ENCODE measurements at regions not wholly inside any gene's neighbourhood (a gene's known extent, or its start where the extent isn't known, plus 50 kb on each side); places are given as distances from the start of the nearest gene placed in this dataset.

DNA sequence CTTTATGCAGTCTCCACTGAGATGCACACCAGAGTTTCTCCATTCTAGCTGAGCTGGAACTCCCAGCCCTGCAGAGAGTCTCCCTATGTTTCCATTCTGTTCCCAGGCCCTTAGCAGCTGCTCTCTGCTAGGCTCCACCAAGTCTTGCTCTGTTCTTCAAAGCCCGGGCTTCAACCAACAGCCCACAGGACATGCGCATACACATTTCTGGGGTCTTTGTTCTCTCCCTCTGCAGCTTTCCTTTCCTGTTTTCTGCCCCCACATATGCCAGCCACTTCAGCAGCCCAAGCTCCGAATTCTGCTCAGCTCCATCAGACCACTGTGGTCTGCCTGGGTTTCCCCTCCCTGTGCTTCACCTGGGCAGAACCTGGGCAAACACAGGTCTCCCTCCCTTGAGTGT, 205.9 kb downstream of the CBLN1 start:
- H3K4me1 ChIP-seq = no peaks in the 10 kb centered on the region
- H3K27me3 ChIP-seq = no peaks in the 10 kb centered on the region
- TF ChIP-seq, protein P1, sequence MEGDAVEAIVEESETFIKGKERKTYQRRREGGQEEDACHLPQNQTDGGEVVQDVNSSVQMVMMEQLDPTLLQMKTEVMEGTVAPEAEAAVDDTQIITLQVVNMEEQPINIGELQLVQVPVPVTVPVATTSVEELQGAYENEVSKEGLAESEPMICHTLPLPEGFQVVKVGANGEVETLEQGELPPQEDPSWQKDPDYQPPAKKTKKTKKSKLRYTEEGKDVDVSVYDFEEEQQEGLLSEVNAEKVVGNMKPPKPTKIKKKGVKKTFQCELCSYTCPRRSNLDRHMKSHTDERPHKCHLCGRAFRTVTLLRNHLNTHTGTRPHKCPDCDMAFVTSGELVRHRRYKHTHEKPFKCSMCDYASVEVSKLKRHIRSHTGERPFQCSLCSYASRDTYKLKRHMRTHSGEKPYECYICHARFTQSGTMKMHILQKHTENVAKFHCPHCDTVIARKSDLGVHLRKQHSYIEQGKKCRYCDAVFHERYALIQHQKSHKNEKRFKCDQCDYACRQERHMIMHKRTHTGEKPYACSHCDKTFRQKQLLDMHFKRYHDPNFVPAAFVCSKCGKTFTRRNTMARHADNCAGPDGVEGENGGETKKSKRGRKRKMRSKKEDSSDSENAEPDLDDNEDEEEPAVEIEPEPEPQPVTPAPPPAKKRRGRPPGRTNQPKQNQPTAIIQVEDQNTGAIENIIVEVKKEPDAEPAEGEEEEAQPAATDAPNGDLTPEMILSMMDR (IDR thresholded peaks at IDR 0.05) = no peak
- TF ChIP-seq POLR2A (IDR thresholded peaks at IDR 0.05) = no peak
- intact Hi-C loops (cut with DNase I) = no loop called here
- peaks cover 0 to 14% (median 0%) of the 10 kb centered on the region in 3 donors for H3K9me3 ChIP-seq
- DNase-seq = no peak
- no peak overlapping the region for H3K4me3 ChIP-seq
- no peak overlapping the region for H3K27ac ChIP-seq
- H3K36me3 ChIP-seq = no peaks in the 10 kb centered on the region
- 68 to 74% methylated on average over 3 of the region's 3 CpGs for WGBS, 2 donors

DNA sequence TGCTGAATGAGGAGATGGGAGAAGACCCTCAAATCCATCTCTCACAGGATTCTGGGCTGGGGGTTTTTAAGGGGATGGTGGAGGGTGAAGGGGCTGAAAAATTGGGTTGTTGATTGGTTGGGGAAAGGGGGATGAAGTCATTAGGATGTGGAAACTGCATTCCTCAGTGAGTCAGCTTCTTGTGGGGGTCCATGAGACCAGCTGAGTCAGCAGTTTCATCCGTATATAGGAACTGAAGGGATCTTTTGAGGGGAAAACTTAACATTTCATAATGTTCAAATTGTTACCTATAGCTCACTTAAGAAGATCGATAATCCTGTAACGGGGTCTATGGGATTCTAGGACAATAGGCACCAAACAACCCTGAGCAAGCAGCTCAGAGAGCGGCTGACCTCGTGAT, 213.4 kb downstream of the CBLN1 start:
- TF ChIP-seq, protein P1 (IDR thresholded peaks at IDR 0.05) = no peak
- TF ChIP-seq POLR2A (IDR thresholded peaks at IDR 0.05) = no peak
- Histone ChIP-seq H3K27ac (no peak overlapping the region), H3K27me3 (no peaks in the 10 kb centered on the region), H3K9me3 (no peaks in the 10 kb centered on the region), H3K36me3 (no peaks in the 10 kb centered on the region), H3K4me3 (no peak overlapping the region), H3K4me1 (no peaks in the 10 kb centered on the region)
- DNase-seq = no peak
- intact Hi-C loops (cut with DNase I) = no loop called here
- WGBS, 2 donors = 64 to 78% methylated on average over 5 of the region's 5 CpGs

DNA sequence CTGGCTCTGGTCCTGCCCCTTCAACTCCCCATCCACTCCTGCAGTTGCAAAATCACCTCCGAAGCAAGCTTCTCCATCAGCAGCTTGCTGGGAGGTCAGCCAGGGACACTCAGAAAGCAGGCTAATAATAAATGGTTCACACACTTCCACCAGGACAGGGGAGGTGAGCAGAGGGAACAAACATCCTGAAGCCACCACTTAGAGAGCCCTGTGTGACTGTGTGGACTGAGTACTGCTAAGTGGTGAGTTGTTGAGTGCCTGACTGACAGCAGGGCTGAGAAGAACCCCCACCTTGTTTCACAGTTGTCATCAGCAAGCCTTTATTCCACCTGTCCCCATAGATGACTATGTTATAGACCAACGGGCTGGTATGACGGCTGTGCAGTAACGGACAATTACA, 213.9 kb downstream of the CBLN1 start:
- no peaks in the 10 kb centered on the region for H3K27me3 ChIP-seq
- no peaks in the 10 kb centered on the region for H3K9me3 ChIP-seq
- no peak overlapping the region for H3K27ac ChIP-seq
- DNase-seq = no peak
- H3K36me3 ChIP-seq = no peaks in the 10 kb centered on the region
- no peak overlapping the region for H3K4me3 ChIP-seq
- TF ChIP-seq POLR2A (IDR thresholded peaks at IDR 0.05) = no peak
- TF ChIP-seq, protein P1 (IDR thresholded peaks at IDR 0.05) = no peak
- intact Hi-C loops (cut with DNase I) = no loop called here
- 65 to 82% methylated on average over 3 of the region's 4 CpGs for WGBS, 2 donors
- H3K4me1 ChIP-seq = no peaks in the 10 kb centered on the region

DNA sequence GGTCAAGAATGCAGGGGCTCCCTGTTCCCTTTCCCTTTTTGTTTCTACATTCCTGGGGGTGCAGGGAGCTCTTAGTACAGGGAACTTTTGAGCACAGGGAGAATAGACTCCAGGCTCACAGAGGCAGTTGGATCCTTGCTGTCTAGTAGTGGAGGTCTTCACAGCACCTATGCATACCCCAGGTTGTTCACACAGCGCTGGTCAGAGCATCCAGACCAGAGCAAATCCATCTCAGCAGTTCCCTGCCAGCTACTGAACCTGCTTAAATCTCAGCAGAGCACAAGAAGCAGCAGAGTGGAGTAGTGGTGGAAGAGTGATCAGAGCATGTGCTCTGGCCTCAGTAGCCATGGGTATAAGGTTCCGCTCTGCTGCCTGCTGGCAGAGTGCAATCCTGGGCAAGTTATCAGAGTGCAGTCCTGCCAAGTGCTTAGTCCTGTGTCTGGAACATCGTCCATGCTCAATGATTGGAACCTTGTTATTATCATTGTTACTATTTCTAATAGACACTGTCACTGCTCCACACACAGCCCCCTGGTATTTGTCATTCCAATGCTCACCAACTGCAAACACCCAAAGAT, 220.4 kb downstream of the CBLN1 start:
- Histone ChIP-seq H3K27me3 (no peaks in the 10 kb centered on the region), H3K27ac (no peak overlapping the region), H3K4me1 (no peaks in the 10 kb centered on the region), H3K36me3 (no peaks in the 10 kb centered on the region), H3K9me3 (no peaks in the 10 kb centered on the region), H3K4me3 (no peak overlapping the region)
- DNase-seq = no peak
- TF ChIP-seq, protein P1 (IDR thresholded peaks at IDR 0.05) = no peak
- TF ChIP-seq POLR2A (IDR thresholded peaks at IDR 0.05) = no peak
- WGBS, 2 donors = 60 to 71% methylated on average over 2 to 3 of the region's 3 CpGs
- intact Hi-C loops (cut with DNase I) = no loop called here

DNA sequence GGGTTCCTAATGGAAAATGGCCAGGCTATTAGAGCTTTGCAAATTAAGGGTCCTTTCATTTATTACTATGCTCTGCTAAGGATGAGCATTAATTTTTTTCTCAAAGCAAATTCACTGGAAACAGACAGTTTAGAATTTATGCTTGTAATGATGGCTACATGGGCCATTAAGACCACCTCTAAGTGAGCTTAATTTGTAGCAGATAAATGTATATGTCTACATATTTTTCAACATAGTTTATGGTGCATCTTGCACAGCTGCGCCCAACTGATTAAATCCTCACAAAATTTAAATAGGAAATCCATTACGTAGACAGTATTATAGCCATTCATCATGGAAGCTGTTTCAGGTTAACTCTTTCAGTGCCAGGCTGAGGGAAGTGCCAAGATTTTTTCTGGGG, 220.9 kb downstream of the CBLN1 start:
- no peak for TF ChIP-seq POLR2A (IDR thresholded peaks at IDR 0.05)
- TF ChIP-seq, protein P1 (IDR thresholded peaks at IDR 0.05) = no peak
- H3K9me3 ChIP-seq = no peaks in the 10 kb centered on the region
- intact Hi-C loops (cut with DNase I) = no loop called here
- 27 to 31% methylated on average over 2 of the region's 2 CpGs for WGBS, 2 donors
- DNase-seq = no peak
- no peaks in the 10 kb centered on the region for H3K4me1 ChIP-seq
- no peak overlapping the region for H3K27ac ChIP-seq
- H3K36me3 ChIP-seq = no peaks in the 10 kb centered on the region
- H3K27me3 ChIP-seq = no peaks in the 10 kb centered on the region
- H3K4me3 ChIP-seq = no peak overlapping the region

Measured in esophagus squamous epithelium (tissue), 5 donors.